HG03354 (cell line): ENCODE measurements at regions not wholly inside any gene's neighbourhood (a gene's known extent, or its start where the extent isn't known, plus 50 kb on each side); places are given as distances from the start of the nearest gene placed in this dataset.

Experiments used
- ATAC-seq: cut with Tn5 transposase; IDR thresholded peaks from one replicate; pipeline ENCODE4 v1.9.1; 2021; ENCODE audit warnings: mild to moderate bottlenecking; ENCODE audit not compliant: unreplicated experiment, poor library complexity, severe bottlenecking

DNA sequence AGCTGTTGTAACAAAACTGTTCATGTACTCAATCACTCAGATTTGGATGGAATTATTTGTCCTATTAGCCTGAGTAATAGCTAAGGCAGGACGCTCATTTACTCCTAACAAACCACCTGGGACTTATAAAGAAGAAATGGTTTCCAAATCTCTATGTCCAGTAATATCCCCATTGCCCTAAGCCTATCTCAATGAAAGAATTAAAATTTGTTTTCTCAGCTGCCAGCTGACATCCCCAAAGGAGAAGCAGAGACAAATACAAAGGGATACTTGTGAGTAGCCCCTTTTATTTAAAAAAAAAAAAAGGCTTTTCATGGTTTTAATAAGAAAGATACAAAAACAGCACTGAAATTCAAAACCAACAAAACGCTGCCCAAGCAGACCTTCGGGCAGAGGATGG lies 211.4 kb upstream of the PARD3B start:
- ATAC-seq: no peak

DNA sequence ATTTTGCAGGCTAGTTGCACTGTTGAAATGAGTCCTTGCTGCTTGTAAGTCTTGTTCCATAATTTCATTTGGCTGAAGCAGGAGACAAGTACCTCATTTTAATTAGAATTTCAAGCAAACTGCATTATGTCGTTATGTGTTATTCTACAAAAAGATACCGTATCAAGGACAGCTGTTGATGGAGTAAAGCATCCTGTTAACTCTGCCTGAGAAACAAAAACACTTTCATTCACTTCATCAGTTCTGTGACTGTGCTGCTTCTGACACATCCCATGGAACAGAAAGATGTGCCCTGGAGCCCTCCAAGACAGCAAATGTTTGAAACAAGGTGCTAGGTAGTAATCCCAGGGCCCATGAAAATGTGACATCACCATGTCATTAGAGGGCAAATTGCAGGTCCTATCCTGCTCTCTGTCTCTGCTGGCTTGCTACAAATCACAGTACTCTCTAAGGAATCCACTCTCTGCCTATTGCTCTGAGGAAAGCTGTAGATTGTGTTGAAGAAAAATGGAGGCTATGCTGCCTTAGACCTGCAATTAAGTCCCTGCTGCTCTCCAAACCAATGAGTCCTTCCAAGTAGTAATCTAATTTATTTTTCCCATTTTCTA lies 209.7 kb upstream of the PARD3B start:
- no peak for ATAC-seq

- no peak for ATAC-seq
Observed at GRCh38 chr2:204336153-204336744, 209.0 kb upstream of the PARD3B start.

DNA sequence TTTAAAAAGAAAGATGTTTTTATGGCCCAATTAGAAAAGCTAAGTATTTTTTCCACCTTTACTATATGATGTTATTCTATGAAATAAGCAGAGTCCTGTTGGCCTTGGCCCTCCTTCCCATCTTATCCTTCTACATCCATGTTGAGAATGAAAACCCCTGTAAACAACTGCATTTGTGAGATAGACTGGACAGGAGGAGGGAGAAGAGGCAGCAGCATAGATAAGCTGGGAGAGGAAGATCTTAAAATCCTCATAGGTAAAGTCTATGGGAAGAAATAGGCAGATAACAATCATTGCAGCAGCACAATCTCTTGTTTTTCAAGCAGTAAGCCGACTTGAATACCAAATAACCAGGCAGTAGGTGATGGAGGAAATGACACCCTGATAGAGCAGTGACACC lies 207.6 kb upstream of the PARD3B start:
- no peak for ATAC-seq

- ATAC-seq: no peak
Observed at GRCh38 chr2:204339212-204339715, 206.0 kb upstream of the PARD3B start.

GRCh38 chr2:204340511-204340910 lies 204.8 kb upstream of the PARD3B start:
- ATAC-seq: no peak

DNA sequence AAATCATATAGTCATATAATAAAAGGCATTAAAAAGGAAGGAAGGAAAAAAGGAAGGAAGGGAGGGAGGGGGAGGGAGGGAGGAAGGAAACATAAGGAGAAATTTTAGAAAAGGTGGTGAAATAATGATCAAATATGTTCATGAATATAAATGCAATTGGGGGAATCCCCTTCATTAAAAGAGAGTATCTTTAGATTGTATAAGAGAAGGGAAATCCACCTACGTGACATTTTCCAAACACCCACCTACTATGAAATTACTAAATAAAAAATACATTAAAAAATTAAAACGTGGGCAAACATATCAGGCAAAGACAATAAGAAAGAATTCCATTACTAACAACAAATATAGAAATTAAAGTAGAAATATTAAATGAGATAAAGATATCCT lies 203.4 kb upstream of the PARD3B start:
- ATAC-seq: no peak

DNA sequence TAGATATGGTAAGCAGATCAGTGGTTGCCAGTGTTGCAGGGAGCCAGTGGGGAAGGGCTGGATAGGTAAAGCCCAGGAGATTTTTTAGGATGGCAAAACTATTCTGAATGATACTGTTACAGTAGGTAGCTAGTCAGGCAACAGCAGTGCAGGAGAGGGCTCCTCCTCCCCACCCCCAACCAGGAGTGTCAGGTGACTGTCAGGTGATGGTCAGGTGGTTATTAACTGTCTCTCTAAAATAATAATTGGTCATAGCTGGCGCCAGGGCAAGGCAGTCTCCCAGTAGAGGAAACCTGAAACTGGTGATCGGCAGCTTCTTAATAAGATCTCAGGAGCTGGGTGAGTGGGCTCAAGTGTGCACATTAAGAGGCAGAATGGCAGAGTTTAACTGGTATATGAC lies 201.6 kb upstream of the PARD3B start:
- ATAC-seq: no peak

DNA sequence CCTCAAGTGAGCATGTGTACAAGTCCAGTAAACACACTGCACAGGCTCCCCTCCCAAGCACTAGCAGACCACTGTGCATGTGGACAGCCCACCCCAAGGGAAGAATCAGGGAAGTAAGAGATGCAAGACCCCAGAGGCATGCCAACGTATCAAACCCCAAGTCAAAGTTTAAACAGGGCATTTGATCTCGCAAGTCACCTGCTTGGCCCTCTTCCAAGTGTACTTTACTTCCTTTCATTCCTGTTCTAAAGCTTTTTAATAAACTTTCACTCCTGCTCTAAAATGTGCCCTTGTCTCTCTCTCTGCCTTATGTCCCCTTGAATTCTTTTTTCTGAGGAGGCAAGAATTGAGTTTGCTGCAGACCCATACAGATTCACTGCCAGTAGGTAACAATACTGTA lies 201.2 kb upstream of the PARD3B start:
- no peak for ATAC-seq

DNA sequence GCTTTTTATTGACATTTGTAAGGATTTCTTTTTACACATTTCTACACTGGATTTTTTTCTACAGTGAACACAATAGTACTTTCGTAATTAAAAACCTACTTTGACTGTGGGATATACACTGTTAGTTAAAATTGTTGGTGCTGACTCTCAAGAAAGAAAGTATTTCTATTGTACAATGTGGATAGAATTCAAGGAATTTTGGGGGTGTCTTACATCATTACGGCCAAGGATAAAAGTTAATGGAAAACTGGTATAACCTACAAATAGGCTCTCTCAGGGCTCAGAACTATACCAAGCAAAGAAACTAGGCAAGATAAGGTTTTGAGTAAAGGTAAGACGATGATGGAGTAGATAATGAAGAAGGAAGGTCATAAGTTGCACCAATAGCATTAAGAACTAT lies 198.4 kb upstream of the PARD3B start:
- no peak for ATAC-seq

GRCh38 chr2:204353823-204354222 lies 191.5 kb upstream of the PARD3B start:
- ATAC-seq: no peak

- ATAC-seq: no peak
Observed at GRCh38 chr2:204354442-204354856, 190.8 kb upstream of the PARD3B start.

DNA sequence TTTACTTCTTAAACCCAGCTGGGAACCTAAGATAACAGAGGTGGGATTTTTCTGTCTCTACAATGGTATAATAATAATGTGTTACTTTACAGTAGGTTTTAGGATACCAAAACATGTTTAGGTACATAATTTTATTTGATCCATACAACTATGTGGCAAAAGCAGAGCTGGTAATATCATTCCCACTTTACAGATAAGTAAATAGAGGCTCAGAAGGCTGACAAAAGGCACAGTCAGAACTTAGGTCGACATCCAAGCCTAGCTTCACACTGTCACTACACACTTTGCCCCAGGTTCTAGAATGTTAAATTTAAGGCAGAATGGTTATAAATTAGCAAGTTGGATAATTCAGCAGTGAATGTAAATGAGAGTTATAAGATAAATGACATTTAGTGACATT lies 189.6 kb upstream of the PARD3B start:
- no peak for ATAC-seq

DNA sequence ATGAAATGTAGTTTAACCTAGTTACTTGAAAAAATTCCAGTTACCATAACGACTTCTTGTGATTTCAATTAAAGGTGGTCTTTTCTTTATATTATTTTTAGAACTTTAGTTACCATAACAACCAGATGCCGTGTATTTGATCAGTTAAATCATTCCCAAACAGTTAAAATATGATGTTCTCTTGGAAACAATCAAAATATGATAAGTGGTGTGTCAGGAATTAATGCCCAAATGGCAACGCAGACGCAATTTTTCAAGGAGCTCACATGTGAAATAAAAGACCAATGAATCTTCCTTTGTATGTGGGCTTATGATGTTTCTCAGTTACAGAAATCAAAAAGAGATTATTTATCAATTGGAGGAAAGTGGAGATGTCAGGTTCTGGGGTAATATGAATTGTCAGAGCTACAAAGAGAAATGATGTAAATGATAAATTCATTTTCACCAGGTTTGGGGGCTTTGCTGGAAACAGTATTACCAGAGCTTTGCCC lies 189.1 kb upstream of the PARD3B start:
- ATAC-seq: no peak

- no peak for ATAC-seq
Observed at GRCh38 chr2:204357286-204357685, 188.0 kb upstream of the PARD3B start.

DNA sequence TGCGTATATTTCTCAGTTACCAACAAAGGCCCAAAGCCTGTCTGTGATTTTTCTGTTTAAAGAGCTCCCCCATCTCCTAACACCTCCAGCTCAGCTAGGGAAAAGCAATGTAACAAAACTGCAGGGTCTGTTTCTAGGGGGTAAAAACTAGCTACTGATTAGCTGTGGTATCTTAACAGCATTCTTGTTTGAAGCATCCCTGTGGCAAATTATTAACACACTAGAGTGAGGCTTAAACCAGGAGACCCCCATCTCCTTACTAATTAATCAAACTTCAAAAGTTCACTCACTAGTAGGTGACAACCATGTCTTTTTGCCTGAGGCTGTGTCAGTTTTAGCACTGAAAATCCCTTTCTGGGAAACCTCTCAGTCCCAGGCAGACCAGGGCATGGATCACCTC lies 186.2 kb upstream of the PARD3B start:
- ATAC-seq: no peak

GRCh38 chr2:204360218-204361007 lies 184.9 kb upstream of the PARD3B start:
- ATAC-seq: no peak

- no peak for ATAC-seq
Observed at GRCh38 chr2:204361738-204362137, 183.5 kb upstream of the PARD3B start.

GRCh38 chr2:204362581-204362980 lies 182.7 kb upstream of the PARD3B start:
- no peak for ATAC-seq

DNA sequence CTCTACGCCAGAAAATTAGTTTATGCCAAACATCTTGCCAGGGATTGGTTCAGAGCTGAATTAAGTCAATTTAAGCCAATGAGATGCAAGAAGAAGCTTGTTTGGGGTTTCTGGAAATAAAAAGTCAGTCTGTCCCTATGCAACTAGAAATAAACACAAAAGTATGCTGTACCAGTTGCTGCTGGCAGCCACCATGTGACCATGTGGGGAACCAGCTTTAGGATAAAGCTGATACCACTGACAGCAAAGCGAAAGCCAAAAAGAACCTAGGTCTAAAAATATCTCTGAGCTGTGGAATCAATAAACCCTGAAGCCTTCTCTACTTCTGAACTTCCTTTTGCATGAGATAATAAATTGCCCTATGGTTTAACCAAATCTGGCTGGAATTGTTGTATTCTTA lies 181.8 kb upstream of the PARD3B start:
- ATAC-seq: no peak
